H54 (cell line): ENCODE measurements at regions not wholly inside any gene's neighbourhood (a gene's known extent, or its start where the extent isn't known, plus 50 kb on each side); places are given as distances from the start of the nearest gene placed in this dataset.
"Not testable (repeated sequence)": the region's sequence is repeated elsewhere in the genome, so short reads cannot be mapped to it uniquely, and the experiment has no call there.

Experiments used
- DNase-seq: peaks from one replicate; pipeline ENCODE4 v3.0.0; 2011; ENCODE audit warnings: low spot score, mixed read lengths; ENCODE audit not compliant: insufficient read length
- FAIRE-seq: peaks from 3 replicates; lab custom pipeline; 2011; peaks lifted over from hg19 to GRCh38; lab: Jason Lieb, UNC
- POLR2A ChIP-seq: IDR thresholded peaks from 2 replicates; pipeline ENCODE4 v1.6.1; 2011; ENCODE audit warnings: low read depth, mild to moderate bottlenecking, low read length

DNA sequence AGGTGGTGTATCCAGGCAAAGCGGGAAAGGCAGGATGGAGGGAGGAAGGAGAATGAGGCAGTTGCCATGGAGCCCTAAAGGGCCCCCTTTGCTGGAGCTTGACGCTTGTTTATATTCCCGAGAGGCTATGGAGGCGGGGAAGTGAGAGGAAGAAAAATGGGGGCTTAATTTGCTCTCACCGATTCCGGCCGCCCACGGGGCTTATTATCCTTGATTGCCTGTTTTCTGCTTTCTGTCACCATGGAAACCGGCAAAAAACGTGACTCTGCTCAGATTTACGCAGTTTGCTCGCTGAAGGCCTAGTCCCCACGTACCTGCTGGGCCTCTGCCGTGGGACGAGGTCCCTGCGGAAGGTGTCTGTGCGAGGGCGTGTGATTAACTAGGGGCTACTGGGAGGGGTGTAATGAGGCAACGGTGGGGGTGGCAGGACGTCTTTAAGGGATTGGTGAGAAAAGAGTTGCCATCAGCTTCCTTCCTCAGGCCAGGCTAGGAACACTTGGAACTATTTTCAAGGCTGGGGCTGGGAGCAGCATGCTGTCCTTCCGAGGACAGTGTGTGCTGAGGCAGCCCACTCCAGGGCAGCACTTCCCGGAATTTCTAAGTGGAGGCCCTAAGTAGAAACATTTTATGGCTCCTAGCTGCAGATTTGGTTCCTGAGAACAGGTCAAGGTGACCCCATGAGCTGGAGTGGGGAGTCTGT lies 110.8 kb upstream of the NDN start:
- no peak for FAIRE-seq
- no peak for TF ChIP-seq POLR2A
- DNase-seq: no peak

DNA sequence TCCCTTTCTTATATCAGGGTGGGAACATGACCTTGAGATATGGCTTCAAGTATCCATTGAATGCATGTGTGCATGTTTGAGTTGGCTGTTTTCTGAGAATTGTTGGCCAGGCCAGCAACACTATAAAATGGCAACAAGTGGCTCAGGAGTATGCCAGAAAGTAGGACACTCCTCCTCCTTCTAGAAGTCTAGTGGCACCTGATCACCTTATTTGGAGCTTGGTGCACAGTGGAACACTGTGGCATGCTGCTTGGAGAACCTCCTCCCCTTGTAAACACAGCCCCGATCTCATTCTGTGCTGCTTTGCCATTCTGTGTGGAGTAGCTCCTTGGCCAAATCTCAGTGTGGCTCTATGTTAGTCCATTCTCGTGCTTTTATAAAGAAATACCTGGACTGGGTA lies 114.8 kb upstream of the NDN start:
- no peak for TF ChIP-seq POLR2A
- FAIRE-seq (no peak), DNase-seq (no peak)

DNA sequence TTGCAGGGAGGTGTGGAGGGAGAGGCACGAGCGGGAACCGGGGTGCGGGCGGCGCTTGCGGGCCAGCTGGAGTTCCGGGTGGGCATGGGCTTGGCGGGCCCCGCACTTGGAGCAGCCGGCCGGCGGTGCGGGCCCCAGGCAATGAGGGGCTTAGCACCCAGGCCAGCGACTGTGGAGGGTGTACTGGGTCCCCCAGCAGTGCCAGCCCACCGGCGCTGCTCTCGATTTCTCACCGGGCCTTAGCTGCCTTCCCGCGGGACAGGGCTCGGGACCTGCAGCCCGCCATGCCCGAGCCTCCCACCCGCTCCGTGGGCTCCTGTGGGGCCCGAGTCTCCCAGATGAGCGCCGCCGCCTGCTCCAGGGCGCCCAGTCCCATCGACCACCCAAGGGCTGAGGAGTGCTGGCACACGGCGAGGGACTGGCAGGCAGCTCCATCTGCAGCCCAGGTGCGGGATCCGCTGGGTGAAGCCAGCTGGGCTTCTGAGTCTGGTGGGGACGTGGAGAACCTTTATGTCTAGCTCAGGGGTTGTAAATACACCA lies 115.9 kb upstream of the NDN start:
- DNase-seq, FAIRE-seq: not testable (repeated sequence)

DNA sequence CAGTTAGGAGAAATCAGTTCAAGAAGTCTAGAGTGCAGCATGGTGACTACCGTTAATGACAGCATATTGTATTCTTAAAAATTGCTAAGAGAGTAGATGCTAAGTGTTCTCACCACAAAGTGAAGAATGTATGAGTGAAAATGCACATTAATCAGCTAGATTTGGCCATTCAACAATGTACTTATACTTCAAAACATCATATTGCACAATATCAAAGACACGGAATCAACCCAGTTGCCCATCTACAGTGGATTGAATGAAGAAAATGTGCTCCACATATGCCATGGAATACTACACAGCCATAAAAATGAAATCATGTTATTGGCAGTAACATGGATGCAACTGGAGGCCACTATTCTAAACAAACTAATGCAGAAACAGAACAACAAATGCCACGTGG lies 119.9 kb upstream of the NDN start:
- TF ChIP-seq POLR2A: no peak
- no peak for FAIRE-seq

DNA sequence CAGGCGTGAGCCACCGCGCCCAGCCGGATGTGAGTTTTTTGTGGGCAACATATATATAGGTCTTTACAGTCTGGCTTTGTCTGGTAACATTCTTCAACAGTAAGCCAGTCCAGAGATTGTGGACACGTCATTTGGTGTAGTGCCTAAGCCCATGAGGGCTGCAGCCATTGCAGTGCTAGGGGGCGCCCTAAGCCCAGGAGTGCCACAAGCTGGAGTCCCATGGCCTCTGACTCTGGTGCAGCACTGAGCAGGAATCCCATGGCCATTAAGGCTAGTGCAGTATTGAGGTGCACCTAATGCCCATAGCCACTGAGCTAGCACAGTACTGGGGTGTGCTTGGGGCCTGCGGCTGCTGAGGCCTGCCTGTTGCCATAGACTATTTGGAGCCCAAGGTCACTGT lies 136.4 kb upstream of the NDN start:
- no peak for TF ChIP-seq POLR2A
- DNase-seq (no peak), FAIRE-seq (no peak)

More for the DNA sequence above, 119.9 kb upstream of the NDN start:
- no peak for DNase-seq

DNA sequence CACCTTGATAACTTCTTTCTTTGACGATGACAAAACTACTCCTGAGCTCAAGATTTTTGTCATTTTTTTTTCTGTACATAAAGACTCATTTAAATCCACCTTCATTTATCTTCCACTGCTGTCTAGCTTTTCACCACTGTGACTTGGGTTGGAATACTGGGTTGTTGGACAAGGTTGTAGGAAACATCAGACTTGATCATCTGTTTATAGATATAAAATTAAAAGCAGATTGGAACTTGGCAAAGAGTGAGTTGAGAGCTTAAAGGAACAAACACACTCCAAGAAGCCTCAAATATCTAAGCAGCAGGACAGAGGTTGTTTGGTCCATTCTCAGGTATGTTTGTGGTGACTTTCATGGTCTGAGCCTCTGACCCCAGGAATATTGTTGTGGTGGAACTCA lies 141.7 kb upstream of the NDN start:
- TF ChIP-seq POLR2A: no peak
- FAIRE-seq: no peak
- DNase-seq: no peak

DNA sequence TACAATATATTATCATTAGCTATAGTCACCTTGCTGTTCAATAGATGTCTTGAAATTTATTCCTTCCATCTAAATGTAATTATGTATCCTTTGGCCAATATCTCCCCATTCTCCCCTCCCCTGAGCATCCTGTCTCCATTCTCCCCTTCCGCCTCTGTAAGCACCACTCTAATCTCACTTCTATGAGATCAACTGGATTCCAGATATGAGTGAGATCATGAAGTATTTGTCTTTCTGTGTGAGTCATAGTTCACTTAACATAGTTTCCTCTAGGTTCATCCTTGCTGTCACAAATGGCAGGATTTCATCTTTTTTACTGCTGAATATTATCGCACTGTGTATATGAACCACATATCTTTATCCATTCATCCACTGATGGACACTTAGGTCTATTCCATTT lies 148.8 kb upstream of the NDN start:
- DNase-seq (no peak), FAIRE-seq (no peak)
- TF ChIP-seq POLR2A: no peak

DNA sequence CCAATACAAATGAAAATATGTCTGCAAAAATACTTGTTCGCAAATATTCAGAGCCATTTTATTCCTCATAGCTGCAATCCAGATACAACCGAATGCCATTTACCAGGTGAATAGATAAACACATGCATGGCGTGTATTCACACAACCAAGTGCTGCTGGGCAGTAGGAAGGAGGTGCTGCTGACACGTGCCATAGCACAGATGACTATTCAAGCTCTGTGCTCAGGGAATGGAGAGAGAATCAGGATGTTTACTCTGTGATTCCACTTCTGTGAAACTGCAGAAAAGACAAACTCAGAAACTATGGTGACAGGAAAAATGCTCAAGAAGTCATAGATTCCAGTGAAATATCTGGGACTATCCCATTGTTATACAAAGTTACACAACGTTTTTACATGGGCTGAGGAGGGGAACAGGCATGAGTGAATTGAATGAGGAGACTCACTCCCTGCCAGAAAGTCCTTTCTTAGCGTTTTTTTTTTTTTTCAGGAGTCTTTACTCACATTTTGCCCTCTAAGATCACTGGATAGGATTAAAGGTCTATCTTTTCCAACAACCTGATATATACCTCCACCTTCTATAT lies 152.9 kb upstream of the NDN start:
- no peak for TF ChIP-seq POLR2A
- no peak for FAIRE-seq

DNA sequence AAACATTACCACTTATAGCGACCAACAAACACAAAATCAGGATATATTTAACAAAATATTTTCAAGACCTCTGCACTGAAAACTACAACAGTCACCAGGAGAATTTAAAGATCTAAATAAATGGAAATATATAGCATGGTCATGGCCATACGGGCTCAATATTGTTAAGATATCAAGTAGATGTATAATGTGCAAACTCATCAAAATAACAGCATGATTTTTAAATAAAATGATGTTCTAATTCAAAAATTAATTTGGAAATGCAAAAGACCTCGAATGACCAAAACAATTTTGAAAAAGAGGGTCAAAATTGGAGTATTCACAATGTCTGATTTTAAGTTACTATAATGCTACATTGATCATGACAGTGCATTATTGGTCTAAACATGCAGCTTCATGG lies 159.1 kb upstream of the NDN start:
- DNase-seq (no peak), FAIRE-seq (no peak)
- no peak for TF ChIP-seq POLR2A

More for the DNA sequence above, 152.9 kb upstream of the NDN start:
- no peak for DNase-seq

DNA sequence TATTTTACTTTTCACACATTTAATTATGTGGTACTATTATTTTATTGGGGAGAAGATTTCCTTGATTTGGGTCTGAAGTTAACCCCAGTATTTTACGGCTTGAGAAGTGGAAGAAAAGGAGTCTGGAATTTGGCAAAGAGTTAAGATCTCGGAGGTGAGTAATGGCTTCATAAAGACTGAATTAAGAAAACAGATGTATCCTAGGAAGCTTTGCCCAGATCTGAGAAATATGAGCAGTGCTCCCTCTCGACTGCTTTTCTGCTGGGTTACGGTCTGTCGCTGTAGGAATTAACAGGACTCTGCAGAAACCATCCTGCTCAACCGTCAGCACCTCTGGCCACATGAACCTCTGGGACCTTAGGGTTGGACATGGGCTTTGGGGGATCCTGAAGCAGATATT lies 163.6 kb upstream of the NDN start:
- FAIRE-seq (no peak), DNase-seq (no peak)
- no peak for TF ChIP-seq POLR2A

DNA sequence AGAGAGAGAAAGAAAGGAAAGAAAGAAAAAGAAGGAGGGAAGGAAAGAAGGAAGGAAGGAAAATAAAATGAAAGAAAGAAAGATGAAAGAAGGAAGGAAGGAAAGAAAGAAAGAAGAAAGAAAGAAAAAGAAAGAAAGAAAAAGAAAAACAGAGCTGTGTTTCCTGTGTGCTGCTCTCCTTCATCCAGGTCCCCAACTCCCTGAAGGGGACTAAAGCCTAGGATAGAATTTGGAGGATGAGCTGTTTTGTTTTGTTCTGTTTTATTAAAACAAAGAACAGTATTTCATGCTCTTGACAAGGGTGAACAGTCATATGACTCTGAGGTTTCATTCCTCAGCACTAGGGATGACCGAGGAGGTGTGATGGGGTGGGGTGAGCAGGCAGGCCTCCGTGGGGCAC lies 164.8 kb upstream of the NDN start:
- DNase-seq: no peak
- no peak for FAIRE-seq

DNA sequence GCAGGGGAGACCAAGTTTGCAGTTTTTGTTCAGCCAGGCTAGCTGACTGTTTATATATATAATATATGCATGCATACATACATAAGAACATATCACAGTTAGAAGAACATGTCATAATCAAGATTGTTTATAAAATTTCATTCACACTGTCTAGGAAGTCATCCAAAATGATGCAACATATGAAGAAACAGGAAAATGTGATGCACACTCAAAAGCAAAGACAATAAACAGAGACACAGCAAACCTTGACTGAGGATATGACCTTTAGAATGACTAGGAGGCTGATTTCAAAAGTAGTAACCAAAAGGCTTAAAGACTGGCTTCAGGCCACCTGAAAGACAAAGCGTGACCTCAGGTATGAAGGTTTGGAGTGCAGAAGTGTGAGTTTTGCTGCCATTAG lies 166.2 kb upstream of the NDN start:
- DNase-seq (no peak), FAIRE-seq (no peak)
- no peak for TF ChIP-seq POLR2A

More for the DNA sequence above, 164.8 kb upstream of the NDN start:
- TF ChIP-seq POLR2A: no peak

DNA sequence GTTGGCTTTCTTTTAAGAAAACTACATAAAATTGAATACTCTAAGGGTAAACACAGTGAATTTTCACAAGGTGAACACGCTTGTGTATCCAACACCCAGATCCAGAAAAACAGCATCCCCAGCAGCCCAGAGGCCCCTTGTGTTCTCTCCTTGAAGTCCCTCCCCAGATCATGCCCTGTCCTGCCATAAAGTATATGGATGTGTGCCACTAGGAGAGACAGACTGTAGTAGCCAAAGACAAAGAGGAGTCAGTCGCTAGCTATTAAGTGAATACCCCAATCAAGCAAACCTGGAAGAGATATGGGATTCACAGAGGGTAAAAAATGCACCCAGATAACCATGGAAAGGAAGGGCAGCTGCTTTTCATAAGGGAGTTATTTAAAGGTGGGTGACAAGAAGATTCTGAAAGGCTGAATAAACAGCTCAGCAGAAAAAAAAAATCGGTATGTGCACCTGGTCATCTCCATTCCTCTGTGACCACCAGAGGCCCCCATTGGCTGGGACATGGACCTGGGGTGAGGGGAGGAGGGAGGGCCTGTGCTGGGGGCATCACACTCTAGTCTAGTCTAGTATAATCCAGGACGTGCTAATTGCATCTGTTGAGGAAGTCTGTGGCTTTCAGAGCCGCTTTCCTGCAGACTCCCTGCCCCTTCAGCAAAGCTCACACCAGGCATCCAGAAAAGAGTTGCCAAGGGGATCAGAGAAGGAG lies 167.3 kb upstream of the NDN start:
- TF ChIP-seq POLR2A: no peak
- DNase-seq (no peak), FAIRE-seq (no peak)

DNA sequence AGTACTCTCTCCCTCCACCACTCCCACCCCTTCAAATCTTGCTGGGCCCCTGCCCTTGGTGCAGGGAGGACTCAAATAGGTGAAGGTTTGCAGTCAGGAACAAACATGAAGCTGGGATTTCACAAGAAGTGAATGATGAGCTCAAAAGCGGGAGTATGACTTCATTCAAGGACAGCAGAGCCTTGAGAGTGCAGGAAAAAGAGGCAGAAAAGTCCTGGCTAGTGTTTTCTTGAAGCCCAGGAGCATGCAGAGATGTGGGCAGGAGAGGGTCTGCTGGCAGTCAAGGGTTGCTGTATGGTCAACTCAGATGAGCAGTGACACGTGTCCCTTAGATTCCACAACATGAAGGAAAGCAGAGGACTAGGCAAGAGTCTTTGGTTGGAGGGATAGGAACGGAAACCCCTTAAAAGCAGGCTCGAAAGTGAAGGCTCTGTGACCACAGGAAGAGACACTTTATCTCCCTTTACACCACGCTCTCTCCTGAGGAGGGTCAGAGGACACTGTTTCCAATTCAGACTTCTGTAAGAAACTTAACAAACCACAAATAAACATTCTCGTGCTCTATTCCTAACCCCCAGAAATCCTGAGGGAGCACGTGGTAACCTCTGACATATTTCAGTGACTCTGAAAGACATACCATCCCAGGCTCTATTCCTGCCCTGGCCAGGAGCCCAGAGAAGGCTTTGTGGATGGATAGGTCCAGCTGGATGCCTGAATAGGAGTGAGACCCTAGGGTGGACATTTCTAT lies 168.0 kb upstream of the NDN start:
- FAIRE-seq (no peak), DNase-seq (no peak)
- no peak for TF ChIP-seq POLR2A

DNA sequence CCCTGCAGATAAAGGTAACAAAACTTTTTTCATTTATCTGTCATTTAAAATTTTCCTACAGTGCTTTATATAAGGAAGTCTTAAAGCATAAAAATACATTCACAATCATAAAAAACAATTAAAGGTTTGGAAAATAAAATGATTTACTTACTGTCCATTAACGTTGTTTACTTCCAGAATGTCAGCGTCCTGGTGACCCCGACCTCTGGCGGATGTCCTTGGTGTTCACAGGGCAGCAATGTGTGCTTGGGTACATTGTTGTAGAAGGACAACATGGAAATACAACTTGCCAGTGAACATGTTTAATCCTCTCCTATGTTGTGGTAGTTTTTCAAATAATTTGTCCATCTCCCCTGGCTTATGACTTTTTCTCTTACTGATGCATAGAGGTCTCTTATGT lies 168.8 kb upstream of the NDN start:
- no peak for FAIRE-seq
- DNase-seq: no peak
- TF ChIP-seq POLR2A: no peak
